NCI-H2196 treated with DMSO at 0.1 percent for 48 hours (cell line): ENCODE measurements at regions not wholly inside any gene's neighbourhood (a gene's known extent, or its start where the extent isn't known, plus 50 kb on each side); places are given as distances from the start of the nearest gene placed in this dataset.

Experiments used
- DNase-seq: peaks from one replicate; lab custom pipeline; 2025; ENCODE audit not compliant: unreplicated experiment; lab: John Stamatoyannopoulos, UW

DNA sequence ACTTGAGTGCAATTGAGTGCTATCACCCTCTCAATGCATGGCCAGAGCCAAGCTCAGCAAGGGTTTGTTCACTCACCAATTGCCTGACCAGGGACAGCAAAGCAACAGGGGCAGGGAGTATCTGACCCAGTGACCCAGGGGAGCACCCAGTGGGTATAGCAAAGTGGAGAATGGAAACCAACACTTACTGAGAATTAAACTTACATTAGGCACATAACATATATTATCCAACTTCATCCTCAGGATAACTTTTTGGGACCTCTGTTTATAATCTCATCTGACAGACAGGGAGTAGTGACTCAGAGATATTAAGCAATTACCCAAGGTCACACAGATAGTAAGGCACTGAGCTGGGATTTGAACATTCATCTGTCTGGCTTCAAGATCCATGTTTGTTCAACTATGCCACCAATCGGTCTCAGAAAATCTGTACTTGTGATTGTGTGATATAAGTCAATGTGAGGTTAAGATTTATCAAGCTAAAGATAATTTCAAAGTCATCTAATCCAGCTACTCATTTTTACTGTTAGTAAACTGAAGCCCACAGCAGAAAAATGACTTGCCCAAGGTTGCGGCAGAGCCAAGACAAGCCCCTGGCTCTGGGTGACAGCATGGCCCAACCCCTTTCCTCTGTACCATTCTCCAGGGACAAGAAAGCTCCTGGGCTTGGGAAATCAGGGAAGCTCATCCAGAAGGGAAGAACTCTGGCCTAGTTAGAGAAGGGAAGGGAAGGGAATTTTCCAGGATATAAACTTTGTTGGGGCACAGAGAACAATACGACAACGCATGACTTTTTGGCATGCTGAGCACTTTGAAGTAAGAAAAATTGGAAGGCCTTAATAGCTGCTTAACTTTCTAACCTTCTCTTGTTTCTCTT, 138.0 kb upstream of the SMAD3 start:
- DNase-seq = no peak

DNA sequence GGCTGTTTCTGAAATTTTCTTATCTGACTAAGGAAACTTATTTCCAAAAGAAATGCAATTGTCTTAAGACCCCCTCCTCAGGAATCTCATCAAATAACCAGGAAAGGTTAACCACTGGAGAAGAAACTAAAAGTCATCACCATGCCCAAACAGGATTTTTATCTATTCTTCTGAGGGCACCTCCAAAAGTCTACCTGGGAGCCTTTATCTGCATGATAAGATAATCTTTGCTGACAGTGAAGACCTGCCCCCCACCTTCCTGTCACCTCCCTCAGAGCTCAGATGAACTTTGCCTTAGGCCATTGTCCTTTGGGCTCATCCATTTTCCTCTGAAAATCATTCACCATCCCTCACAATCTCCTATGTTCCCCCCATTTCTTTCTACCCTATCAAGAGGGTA, 137.3 kb upstream of the SMAD3 start:
- no peak for DNase-seq

GRCh38 chr15:66928784-66929183, 136.6 kb upstream of the SMAD3 start:
- no peak for DNase-seq

GRCh38 chr15:66929843-66930402, 135.5 kb upstream of the SMAD3 start:
- DNase-seq = no peak

- no peak for DNase-seq
Observed at GRCh38 chr15:66931768-66932633, 133.4 kb upstream of the SMAD3 start.

GRCh38 chr15:66932634-66933024, 132.8 kb upstream of the SMAD3 start:
- DNase-seq = no peak

- DNase-seq = no peak
Observed at GRCh38 chr15:66933932-66934867, 131.2 kb upstream of the SMAD3 start.

GRCh38 chr15:66934868-66935520, 130.4 kb upstream of the SMAD3 start:
- DNase-seq = no peak

DNA sequence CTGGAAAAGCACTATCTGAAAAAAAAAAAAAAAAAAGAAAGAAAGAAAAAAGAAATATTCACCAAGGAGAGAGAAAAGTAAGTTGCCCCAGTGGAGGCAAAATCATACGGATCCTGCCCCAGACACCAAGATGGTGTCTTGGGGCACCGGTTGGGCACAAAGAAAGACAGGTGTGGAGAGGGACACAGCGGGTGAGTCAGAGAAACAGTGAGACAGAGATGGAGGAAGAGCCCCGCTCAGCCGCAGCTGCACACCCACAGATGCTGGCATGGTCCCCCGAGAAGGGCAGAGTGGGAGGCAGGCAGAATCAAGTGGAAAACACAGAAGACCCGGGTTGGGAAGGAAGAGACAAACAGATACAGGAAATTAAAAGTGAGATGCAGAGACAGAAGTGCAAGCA, 129.7 kb upstream of the SMAD3 start:
- DNase-seq = no peak

DNA sequence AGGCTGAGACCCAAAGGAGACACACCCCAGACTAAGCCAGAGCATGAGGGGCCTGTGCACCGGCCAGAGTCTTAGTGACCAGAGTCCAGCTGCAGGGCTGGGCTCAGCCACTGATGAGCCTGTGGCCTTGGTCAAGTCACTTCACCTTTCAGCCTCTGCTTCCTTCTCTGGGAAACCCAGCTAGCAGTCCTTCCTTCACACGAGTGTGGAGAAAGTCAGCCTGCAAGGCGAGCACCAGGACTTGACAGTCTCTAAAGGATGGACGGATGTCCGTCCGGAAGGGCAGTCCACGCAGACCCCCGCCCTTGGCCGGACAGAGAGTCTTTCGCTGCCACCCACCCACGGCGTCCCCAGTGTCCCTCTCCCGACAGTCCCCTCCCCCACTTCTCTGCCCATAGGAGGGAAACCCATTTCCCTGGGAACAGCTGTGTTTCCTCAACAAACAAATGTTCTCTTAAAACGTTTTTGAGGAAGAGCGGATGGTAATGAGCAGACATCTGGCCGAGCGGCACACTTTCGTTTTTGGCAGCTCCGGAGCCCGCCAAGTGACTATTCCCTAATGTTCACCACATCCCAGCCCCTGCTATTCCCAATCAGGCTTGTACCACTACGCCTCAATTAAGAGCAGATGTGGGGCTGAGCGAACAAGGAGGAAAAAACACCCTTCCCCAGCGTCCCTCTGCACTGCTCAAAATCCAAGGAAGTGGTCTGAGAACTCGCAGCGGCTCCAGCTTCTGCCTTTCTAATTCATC, 129.1 kb upstream of the SMAD3 start:
- DNase-seq = no peak

GRCh38 chr15:66936861-66937582, 128.4 kb upstream of the SMAD3 start:
- no peak for DNase-seq

GRCh38 chr15:66937588-66937987, 127.8 kb upstream of the SMAD3 start:
- no peak for DNase-seq

- no peak for DNase-seq
Observed at GRCh38 chr15:66938114-66938830, 127.1 kb upstream of the SMAD3 start.

GRCh38 chr15:66939016-66939415, 126.4 kb upstream of the SMAD3 start:
- no peak for DNase-seq

DNA sequence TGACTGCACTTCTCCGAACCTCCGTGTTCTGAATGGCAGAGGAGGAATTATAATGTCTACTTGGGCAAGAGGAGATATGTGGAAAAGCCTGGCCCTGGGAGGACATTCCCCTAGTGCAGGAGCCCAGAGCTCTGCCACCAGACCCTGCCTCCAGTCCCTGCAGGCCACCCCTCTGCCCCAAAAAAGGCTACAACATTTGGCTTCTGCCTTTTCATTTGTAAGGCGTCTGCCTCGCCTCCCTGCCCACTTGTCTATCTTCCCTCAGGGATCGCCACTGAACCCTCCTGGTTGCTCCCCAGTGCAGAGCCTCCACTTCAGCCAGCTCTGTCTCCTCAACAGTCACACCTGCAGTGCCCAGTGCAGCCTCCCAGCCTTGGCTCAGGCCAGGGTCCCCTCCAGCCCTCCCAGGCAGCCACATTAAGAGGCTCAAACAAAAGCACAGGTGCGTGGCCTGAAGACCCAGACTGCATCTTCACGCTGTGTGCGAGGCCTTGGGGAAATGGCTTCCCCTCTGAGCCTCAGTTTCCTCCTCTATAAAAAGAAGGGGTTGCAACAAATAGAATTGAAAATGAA, 125.9 kb upstream of the SMAD3 start:
- DNase-seq = no peak

DNA sequence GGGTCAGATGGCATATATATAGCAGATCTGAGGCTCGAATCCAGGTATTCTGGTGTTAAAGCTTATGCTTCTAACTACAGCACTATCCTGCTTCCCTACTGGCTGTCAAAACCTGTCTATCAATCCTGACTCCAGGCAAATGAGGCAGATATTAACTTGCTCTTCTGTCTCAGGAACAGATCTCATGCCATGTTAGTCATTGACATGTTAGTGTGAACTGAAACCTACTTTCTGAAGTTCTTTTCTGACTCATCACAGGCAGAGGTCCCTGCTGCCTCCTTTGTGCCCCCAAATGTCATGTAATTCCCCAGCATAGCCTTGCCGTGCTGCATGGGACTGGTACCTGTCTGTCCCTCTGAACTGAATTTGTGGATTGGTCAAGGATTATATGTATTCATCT, 125.0 kb upstream of the SMAD3 start:
- DNase-seq = no peak

GRCh38 chr15:66941108-66941711, 124.2 kb upstream of the SMAD3 start:
- DNase-seq = no peak
